IPS-18c (cell line): ENCODE measurements at regions not wholly inside any gene's neighbourhood (a gene's known extent, or its start where the extent isn't known, plus 50 kb on each side); places are given as distances from the start of the nearest gene placed in this dataset.

ENCODE experiments used
- H3K4me3 ChIP-seq: 2 replicates; pipeline ENCODE4 v1.7.0; 2013; ENCODE audit warnings: low read depth, mild to moderate bottlenecking, low read length, moderate library complexity; ENCODE audit not compliant: insufficient read depth
- H3K9me3 ChIP-seq: one replicate; pipeline ENCODE4 v1.6.1; 2013; ENCODE audit warnings: mild to moderate bottlenecking, low read length, moderate library complexity; ENCODE audit not compliant: control insufficient read depth, insufficient read depth

GRCh38 chr2:144233733-144234541, 286.0 kb downstream of the ZEB2 start:
- Histone ChIP-seq H3K4me3 (no peak overlapping the region), H3K9me3 (no peaks in the 10 kb centered on the region)

- Histone ChIP-seq H3K9me3 (no peaks in the 10 kb centered on the region), H3K4me3 (no peak overlapping the region)
Observed at GRCh38 chr2:144233317-144233716, 286.6 kb downstream of the ZEB2 start.

- no peak overlapping the region for H3K4me3 ChIP-seq
- H3K9me3 ChIP-seq, result no peaks in the 10 kb centered on the region
Observed at GRCh38 chr2:144230448-144231085, 289.4 kb downstream of the ZEB2 start.

- no peaks in the 10 kb centered on the region for H3K9me3 ChIP-seq
Observed at GRCh38 chr2:144230033-144230432, 289.9 kb downstream of the ZEB2 start.

GRCh38 chr2:144229296-144229695, 290.6 kb downstream of the ZEB2 start:
- H3K9me3 ChIP-seq, result no peaks in the 10 kb centered on the region

More at GRCh38 chr2:144230033-144230432, 289.9 kb downstream of the ZEB2 start:
- H3K4me3 ChIP-seq, result no peak overlapping the region

GRCh38 chr2:144227427-144228105, 292.4 kb downstream of the ZEB2 start:
- Histone ChIP-seq H3K4me3 (no peak overlapping the region), H3K9me3 (no peaks in the 10 kb centered on the region)

More at GRCh38 chr2:144229296-144229695, 290.6 kb downstream of the ZEB2 start:
- H3K4me3 ChIP-seq, result no peak overlapping the region

GRCh38 chr2:144225076-144225475, 294.8 kb downstream of the ZEB2 start:
- Histone ChIP-seq H3K9me3 (no peaks in the 10 kb centered on the region), H3K4me3 (no peak overlapping the region)

DNA sequence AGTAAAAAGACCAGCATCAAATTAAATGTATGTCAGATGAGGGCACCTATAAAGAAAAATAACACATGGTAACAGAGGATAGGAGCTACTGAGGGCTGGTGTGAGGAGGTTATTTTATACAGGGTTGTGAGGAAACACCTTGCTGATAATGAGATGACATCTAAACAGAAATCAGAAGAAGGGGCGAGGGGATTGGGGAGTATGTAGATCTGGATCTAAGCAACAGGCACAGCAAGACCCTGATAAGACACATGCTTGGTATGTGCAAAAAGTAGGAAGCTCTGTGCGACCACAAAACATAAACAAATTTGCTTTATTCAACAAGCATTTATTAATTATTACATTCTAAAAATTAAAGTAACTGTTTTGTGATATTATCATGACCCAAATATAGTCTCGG, 295.4 kb downstream of the ZEB2 start:
- no peak overlapping the region for H3K4me3 ChIP-seq

GRCh38 chr2:144219979-144220378, 299.9 kb downstream of the ZEB2 start:
- no peak overlapping the region for H3K4me3 ChIP-seq
- no peaks in the 10 kb centered on the region for H3K9me3 ChIP-seq

More for the DNA sequence above, 295.4 kb downstream of the ZEB2 start:
- H3K9me3 ChIP-seq, result no peaks in the 10 kb centered on the region

DNA sequence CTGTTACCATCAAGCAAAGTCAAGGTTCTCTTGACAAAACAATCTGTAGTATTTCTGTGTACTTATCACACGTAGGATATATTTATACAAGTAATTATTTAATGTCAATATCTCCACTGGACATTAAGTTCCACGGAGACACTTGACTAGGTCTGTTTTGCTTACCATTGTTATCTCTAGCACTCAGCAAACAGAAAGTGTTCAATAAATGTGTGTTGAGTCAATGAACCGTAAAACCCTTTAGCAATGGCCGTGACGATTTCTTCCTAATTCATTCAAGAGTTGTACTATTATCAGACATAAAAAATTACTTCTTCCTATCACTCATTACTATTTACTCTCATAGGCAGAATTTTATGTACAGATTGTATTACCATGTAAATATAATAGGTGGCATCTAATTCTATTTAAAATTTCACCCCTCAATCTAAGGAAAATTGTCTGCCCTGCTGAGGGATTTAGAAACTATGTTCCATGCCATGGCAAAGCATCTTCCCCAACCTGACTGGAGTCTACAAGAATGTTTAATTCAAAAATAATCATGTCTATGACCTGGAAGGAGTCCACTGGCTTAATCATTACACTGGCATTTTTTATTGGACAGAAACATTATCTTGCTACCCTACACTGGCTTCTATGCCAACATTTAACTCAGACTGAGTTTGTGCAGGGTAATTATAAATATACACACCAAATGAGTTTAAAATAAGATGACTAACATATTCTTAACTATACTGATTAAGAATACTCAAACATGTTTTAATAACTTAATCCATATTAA, 301.9 kb downstream of the ZEB2 start:
- H3K9me3 ChIP-seq, result no peaks in the 10 kb centered on the region
- no peak overlapping the region for H3K4me3 ChIP-seq

DNA sequence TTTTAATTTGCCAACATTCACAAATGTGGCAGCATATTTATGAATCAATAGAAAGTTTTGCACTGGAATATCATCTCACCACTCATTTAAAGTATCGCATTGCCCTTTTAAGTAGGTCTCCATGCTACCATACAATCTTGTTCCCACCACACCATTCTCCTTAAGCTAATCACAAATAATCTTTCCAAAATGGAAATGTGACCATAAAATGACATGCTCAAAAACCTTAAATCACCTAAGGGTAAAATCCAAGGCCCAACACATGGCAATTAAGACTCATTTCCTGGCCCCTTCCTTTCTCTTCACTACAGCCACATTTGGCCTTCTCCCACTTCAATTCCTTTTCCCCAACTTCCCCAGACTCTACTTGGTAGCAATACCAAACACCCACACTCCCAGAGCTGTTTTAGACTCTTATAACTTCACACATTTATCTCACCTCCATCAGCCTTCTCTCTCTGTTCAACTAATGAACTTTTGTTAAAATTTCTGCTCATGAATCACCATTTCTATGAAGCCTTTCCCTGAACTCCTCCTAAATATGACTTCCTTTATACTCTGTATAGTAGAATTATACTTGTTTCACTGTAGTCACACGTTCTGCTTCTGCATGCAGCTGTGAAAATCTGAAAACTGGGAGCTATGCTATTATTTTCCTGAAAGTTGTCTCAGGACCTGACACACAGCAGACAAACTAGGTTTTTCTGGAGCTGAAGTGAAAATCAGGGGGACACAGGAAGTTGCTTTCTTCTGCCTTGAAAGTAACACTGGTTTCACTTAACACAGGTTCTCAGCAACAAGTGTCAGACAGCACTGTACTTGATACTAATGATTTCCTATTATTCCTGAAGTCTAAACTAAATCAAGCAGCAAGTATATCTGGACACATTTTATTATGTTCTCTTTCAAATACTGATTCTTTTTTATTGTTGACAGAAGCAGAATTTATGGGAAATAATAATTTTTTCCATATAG, 303.9 kb downstream of the ZEB2 start:
- Histone ChIP-seq H3K9me3 (no peaks in the 10 kb centered on the region), H3K4me3 (no peak overlapping the region)

DNA sequence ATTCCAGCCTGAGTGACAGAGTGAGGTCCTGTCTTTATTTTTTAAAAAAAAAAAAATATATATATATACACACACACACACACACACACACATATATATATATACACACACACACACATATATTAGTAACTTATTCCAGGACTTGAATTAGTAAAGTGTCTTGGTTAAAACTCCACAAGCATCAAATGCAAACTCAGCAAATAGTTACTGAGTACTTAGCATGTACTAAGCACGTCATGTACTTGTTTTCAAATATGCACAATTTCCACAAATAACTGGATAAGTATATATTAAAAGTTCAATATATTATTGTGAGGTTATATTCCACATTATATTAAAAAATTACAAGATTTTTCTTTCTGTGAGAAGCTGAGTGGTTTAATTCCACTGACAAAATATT, 304.7 kb downstream of the ZEB2 start:
- Histone ChIP-seq H3K9me3 (no peaks in the 10 kb centered on the region), H3K4me3 (no peak overlapping the region)

DNA sequence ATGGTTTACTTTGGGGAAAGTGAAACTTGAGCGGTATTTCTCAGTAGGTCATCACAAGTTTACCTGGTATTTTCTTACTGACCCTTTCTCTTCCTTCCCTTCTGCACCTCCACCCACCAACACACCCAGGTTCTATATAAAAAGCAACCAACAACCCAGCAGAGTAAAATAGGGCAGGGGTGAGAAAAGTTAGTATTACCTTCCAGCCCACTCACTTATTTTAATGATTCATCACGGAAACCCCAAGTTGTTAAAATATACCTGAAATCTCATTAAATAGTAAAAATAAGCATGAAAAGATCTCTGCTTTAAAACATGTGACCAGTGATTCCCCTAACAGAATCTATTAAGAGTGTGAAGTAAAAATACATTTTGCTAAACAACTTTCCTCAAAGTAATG, 306.1 kb downstream of the ZEB2 start:
- Histone ChIP-seq H3K9me3 (no peaks in the 10 kb centered on the region), H3K4me3 (no peak overlapping the region)

GRCh38 chr2:144211826-144212225, 308.1 kb downstream of the ZEB2 start:
- Histone ChIP-seq H3K4me3 (no peak overlapping the region), H3K9me3 (no peaks in the 10 kb centered on the region)

- H3K4me3 ChIP-seq, result no peak overlapping the region
- H3K9me3 ChIP-seq, result no peaks in the 10 kb centered on the region
Observed at GRCh38 chr2:144211065-144211464, 308.9 kb downstream of the ZEB2 start.

GRCh38 chr2:144210076-144210475, 309.8 kb downstream of the ZEB2 start:
- Histone ChIP-seq H3K9me3 (no peaks in the 10 kb centered on the region), H3K4me3 (no peak overlapping the region)
